PC-3 (cell line): ENCODE measurements at regions not wholly inside any gene's neighbourhood (a gene's known extent, or its start where the extent isn't known, plus 50 kb on each side); places are given as distances from the start of the nearest gene placed in this dataset.

Experiments
- ATAC-seq: fragments of 200-7000 bp; cut with Tn5 transposase; 2 replicates; pipeline ENCODE4 v1.9.1; 2020; ENCODE audit warnings: mild to moderate bottlenecking, moderate library complexity
- BruUV-seq: library from RNA; stranded (reverse); fragments of 400-500 nt; replicated peaks from 2 replicates; lab custom pipeline; 2021; lab: Mats Ljungman, UMichigan
- CTCF ChIA-PET: fragments of 300-600 bp; sonication (Branson Sonifier 250); formaldehyde crosslinking; loops from one replicate; lab custom pipeline; 2022; ENCODE audit warnings: antibody characterized with exemption; lab: Charles Lee
- POLR2A ChIA-PET: fragments of 300-600 bp; sonication (Branson Sonifier 250); formaldehyde crosslinking; loops from one replicate; lab custom pipeline; 2022; ENCODE audit warnings: antibody characterized with exemption; ENCODE audit not compliant: unreplicated experiment; lab: Charles Lee
- DNase-seq: peaks from one replicate; pipeline ENCODE4 v3.0.0-alpha.2; 2015
- H2AFZ ChIP-seq: fragments of 300-600 bp; sonication (generic); 2 replicates; pipeline ENCODE4 v1.6.0; 2016; ENCODE audit warnings: antibody characterized with exemption, low read length
- H3F3A ChIP-seq: fragments of 300-600 bp; sonication (generic); one replicate; pipeline ENCODE4 v1.6.0; 2017; ENCODE audit warnings: antibody characterized with exemption, low read length, control low read depth, mild to moderate bottlenecking; ENCODE audit not compliant: unreplicated experiment
- H3K27ac ChIP-seq: fragments of 300-600 bp; sonication (generic); 2 replicates; pipeline ENCODE4 v1.5.1; 2016; ENCODE audit warnings: mild to moderate bottlenecking, low read length
- H3K27me3 ChIP-seq: fragments of 300-600 bp; sonication (generic); 2 replicates; pipeline ENCODE4 v1.6.1; 2016; ENCODE audit warnings: low read length, mixed read lengths
- H3K36me3 ChIP-seq: fragments of 300-600 bp; sonication (generic); 2 replicates; pipeline ENCODE4 v1.6.1; 2016; ENCODE audit warnings: low read depth, mixed run types, low read length, mixed read lengths
- H3K4me1 ChIP-seq: fragments of 300-600 bp; sonication (generic); 2 replicates; pipeline ENCODE4 v1.5.1; 2016; ENCODE audit warnings: low read length; ENCODE audit not compliant: insufficient read depth
- H3K4me2 ChIP-seq: fragments of 300-600 bp; sonication (generic); 2 replicates; pipeline ENCODE4 v1.6.0; 2016; ENCODE audit warnings: low read length
- H3K4me3 ChIP-seq: fragments of 300-600 bp; sonication (generic); 2 replicates; pipeline ENCODE4 v1.5.1; 2016; ENCODE audit warnings: mild to moderate bottlenecking, low read length, mixed read lengths
- H3K79me2 ChIP-seq: fragments of 300-600 bp; sonication (generic); 2 replicates; pipeline ENCODE4 v1.6.1; 2017; ENCODE audit warnings: low read length, mixed read lengths
- H3K9ac ChIP-seq: fragments of 300-600 bp; sonication (generic); 2 replicates; pipeline ENCODE4 v1.6.0; 2016; ENCODE audit warnings: mild to moderate bottlenecking, low read length
- H3K9me2 ChIP-seq: fragments of 300-600 bp; sonication (generic); replicated peaks from 2 replicates; pipeline ENCODE4 v1.6.1; 2016; ENCODE audit warnings: mixed run types, low read length, mixed read lengths
- H3K9me3 ChIP-seq: fragments of 300-600 bp; sonication (generic); 2 replicates; pipeline ENCODE4 v1.6.1; 2016; ENCODE audit warnings: low read length, mixed read lengths
- H4K20me1 ChIP-seq: fragments of 300-600 bp; sonication (generic); 2 replicates; pipeline ENCODE4 v1.6.1; 2016; ENCODE audit warnings: low read length, mixed read lengths
- CTCF ChIP-seq: fragments of 300-600 bp; sonication (generic); conservative IDR thresholded peaks from 2 replicates; pipeline ENCODE4 v1.5.1; 2017; ENCODE audit warnings: antibody characterized with exemption, low read depth, mild to moderate bottlenecking, low read length
- EZH2 ChIP-seq: fragments of 300-600 bp; sonication (generic); IDR thresholded peaks from one replicate; pipeline ENCODE4 v1.6.1; 2017; ENCODE audit warnings: antibody characterized with exemption, mild to moderate bottlenecking, low read length; ENCODE audit not compliant: unreplicated experiment
- EZH2phosphoT487 ChIP-seq: fragments of 300-600 bp; sonication (generic); IDR thresholded peaks from 2 replicates; pipeline ENCODE4 v1.6.1; 2018; ENCODE audit warnings: mild to moderate bottlenecking, antibody characterized with exemption, low read length, borderline replicate concordance
- intact Hi-C: fragments of 100-400 bp; cut with micrococcal nuclease; formaldehyde crosslinking; loops from 2 replicates; pipeline ENCODE4 v1.9.0; 2023

GRCh38 chr3:176479248-176479647, 718.0 kb downstream of the TBL1XR1 start:
- no TSS peak for BruUV-seq
- ChIA-PET CTCF (no interaction called here), POLR2A (no interaction called here)
- Histone ChIP-seq H3K27ac (no peak overlapping the region), H3K4me2 (no peak overlapping the region), H3K9me2 (no peaks in the 10 kb centered on the region), H3F3A (no peaks in the 10 kb centered on the region), H2AFZ (no peak overlapping the region), H3K79me2 (no peaks in the 10 kb centered on the region), H3K4me1 (no peaks in the 10 kb centered on the region), H3K4me3 (no peak overlapping the region), H3K36me3 (no peaks in the 10 kb centered on the region), H3K9ac (no peak overlapping the region), H3K9me3 (no peaks in the 10 kb centered on the region), H3K27me3 (no peaks in the 10 kb centered on the region), H4K20me1 (no peaks in the 10 kb centered on the region)
- DNase-seq (peak; percentile 12), ATAC-seq (no peak)
- TF ChIP-seq EZH2 = no peak
- no peak for TF ChIP-seq CTCF
- no peak for TF ChIP-seq EZH2phosphoT487
- intact Hi-C loops = no loop called here

GRCh38 chr3:176469694-176470205, 727.5 kb downstream of the TBL1XR1 start:
- Histone ChIP-seq H3K4me2 (no peak overlapping the region), H3K27ac (no peak overlapping the region), H3K36me3 (no peaks in the 10 kb centered on the region), H4K20me1 (no peaks in the 10 kb centered on the region), H3K4me1 (peaks cover 14% of the 10 kb centered on the region; the same call in 1 of the 2 replicates), H3F3A (no peaks in the 10 kb centered on the region), H3K79me2 (no peaks in the 10 kb centered on the region), H3K4me3 (no peak overlapping the region), H3K27me3 (no peaks in the 10 kb centered on the region), H3K9ac (no peak overlapping the region), H2AFZ (no peak overlapping the region), H3K9me3 (no peaks in the 10 kb centered on the region), H3K9me2 (no peaks in the 10 kb centered on the region; the same call in 1 of the 2 replicates)
- TF ChIP-seq EZH2phosphoT487 = no peak
- TF ChIP-seq CTCF = no peak
- no peak for TF ChIP-seq EZH2
- intact Hi-C loops = no loop called here
- ATAC-seq (peak; percentile 77), DNase-seq (peak; percentile 53)
- no TSS peak for BruUV-seq
- POLR2A ChIA-PET = no interaction called here
- CTCF ChIA-PET = no interaction called here

GRCh38 chr3:176463610-176464009, 733.7 kb downstream of the TBL1XR1 start:
- Histone ChIP-seq H3K79me2 (no peaks in the 10 kb centered on the region), H2AFZ (no peak overlapping the region), H3K27ac (no peak overlapping the region), H3K9me2 (no peaks in the 10 kb centered on the region), H3K27me3 (no peaks in the 10 kb centered on the region), H3K9me3 (no peaks in the 10 kb centered on the region), H3K36me3 (no peaks in the 10 kb centered on the region), H3K4me3 (no peak overlapping the region), H3K4me2 (no peak overlapping the region), H4K20me1 (no peaks in the 10 kb centered on the region), H3K9ac (no peak overlapping the region), H3F3A (no peaks in the 10 kb centered on the region), H3K4me1 (no peaks in the 10 kb centered on the region)
- ChIA-PET CTCF (no interaction called here), POLR2A (no interaction called here)
- BruUV-seq = no TSS peak
- DNase-seq = no peak
- intact Hi-C loops = no loop called here
- no peak for TF ChIP-seq CTCF
- no peak for TF ChIP-seq EZH2
- TF ChIP-seq EZH2phosphoT487 = no peak
- ATAC-seq = no peak
